Endothelial cell of umbilical vein (primary cell): ENCODE measurements at regions not wholly inside any gene's neighbourhood (a gene's known extent, or its start where the extent isn't known, plus 50 kb on each side); places are given as distances from the start of the nearest gene placed in this dataset.

Source experiments
- BruUV-seq: library from RNA; stranded (reverse); fragments of 400-500 nt; replicated peaks from 2 replicates; lab custom pipeline; 2021; lab: Mats Ljungman, UMichigan
- CTCF ChIA-PET: fragments of 300-600, 350-600 bp; sonication (Branson Sonifier 250); formaldehyde crosslinking; loops from one replicate; lab custom pipeline; 2021; ENCODE audit warnings: antibody characterized with exemption, inconsistent platforms; lab: Charles Lee
- POLR2A ChIA-PET: fragments of 300-600, 350-600 bp; sonication (Branson Sonifier 250); formaldehyde crosslinking; loops from one replicate; lab custom pipeline; 2021; ENCODE audit warnings: antibody characterized with exemption, inconsistent platforms; lab: Charles Lee
- DNase-seq: peaks from one replicate; pipeline ENCODE4 v3.0.0-alpha.2; 2011; ENCODE audit warnings: low read depth, low spot score
- FAIRE-seq: peaks from 2 replicates; lab custom pipeline; 2011; peaks lifted over from hg19 to GRCh38; lab: Jason Lieb, UNC
- H2AFZ ChIP-seq: 2 replicates; pipeline ENCODE4 v1.6.0; 2012; ENCODE audit warnings: low read depth, low read length, control low read depth, inconsistent platforms
- H3K27ac ChIP-seq: 2 replicates; pipeline ENCODE4 v1.5.1; 2011; ENCODE audit warnings: low read depth, mild to moderate bottlenecking, control low read depth, low read length, moderate library complexity; ENCODE audit not compliant: insufficient read depth
- H3K27me3 ChIP-seq, 2 experiments: 2 replicates each; pipeline versions ENCODE4 v1.6.0 to v1.6.1; 2011; ENCODE audit warnings: low read length in 2 of 2, mixed read lengths in 1 of 2; ENCODE audit not compliant: control insufficient read depth in 2 of 2, insufficient read depth in 2 of 2
- H3K36me3 ChIP-seq, 2 experiments: 2 replicates in 1 of 2; 3 replicates in 1 of 2; pipeline ENCODE4 v1.5.1; 2011; ENCODE audit warnings: low read length in 2 of 2, mild to moderate bottlenecking in 1 of 2, moderate library complexity in 1 of 2; ENCODE audit not compliant: control insufficient read depth in 2 of 2, insufficient read depth in 2 of 2; ENCODE audit errors: extremely low read depth in 1 of 2
- H3K4me1 ChIP-seq: 3 replicates; pipeline ENCODE4 v1.5.1; 2011; ENCODE audit warnings: mild to moderate bottlenecking, low read length; ENCODE audit not compliant: control insufficient read depth, insufficient read depth; ENCODE audit errors: extremely low read depth
- H3K4me2 ChIP-seq: 2 replicates; pipeline ENCODE4 v1.6.1; 2011; ENCODE audit warnings: low read length, control low read depth, mixed read lengths; ENCODE audit not compliant: insufficient read depth
- H3K4me3 ChIP-seq, 3 experiments: fragments of 200-600 bp in 1 of 3; sonication (generic), shearing (Covaris generic) in 1 of 3; replicated peaks in 1 of 3; 2 replicates each; pipeline ENCODE4 v1.5.1; 2011 to 2016; ENCODE audit warnings: control low read depth in 3 of 3, low read length in 3 of 3, mild to moderate bottlenecking in 2 of 3, inconsistent platforms in 1 of 3, low read depth in 1 of 3, moderate library complexity in 1 of 3; ENCODE audit not compliant: insufficient read depth in 1 of 3
- H3K79me2 ChIP-seq: 2 replicates; pipeline ENCODE4 v1.6.0; 2012; ENCODE audit warnings: low read length, inconsistent platforms; ENCODE audit not compliant: control insufficient read depth, insufficient read depth
- H3K9ac ChIP-seq: replicated peaks from 2 replicates; pipeline ENCODE3; 2011; ENCODE audit warnings: low read length, control low read depth; ENCODE audit not compliant: insufficient read depth; ENCODE audit errors: extremely low read depth
- H3K9me1 ChIP-seq: replicated peaks from 3 replicates; pipeline ENCODE4 v1.6.0; 2011; ENCODE audit warnings: mild to moderate bottlenecking, low read length; ENCODE audit not compliant: control insufficient read depth, insufficient read depth; ENCODE audit errors: extremely low read depth
- H3K9me3 ChIP-seq: replicated peaks from 2 replicates; pipeline ENCODE4 v1.5.1; 2012; ENCODE audit warnings: low read length, inconsistent platforms; ENCODE audit not compliant: control insufficient read depth, insufficient read depth
- H4K20me1 ChIP-seq: replicated peaks from 2 replicates; pipeline ENCODE3; 2011; ENCODE audit warnings: mild to moderate bottlenecking, low read length; ENCODE audit not compliant: control insufficient read depth, insufficient read depth; ENCODE audit errors: extremely low read depth
- EZH2 ChIP-seq: IDR thresholded peaks from 2 replicates; pipeline ENCODE4 v1.6.1; 2012; ENCODE audit warnings: borderline replicate concordance, low read depth, mild to moderate bottlenecking, moderate library complexity, low read length, inconsistent platforms; ENCODE audit not compliant: severe bottlenecking
- GATA2 ChIP-seq: IDR thresholded peaks from 2 replicates; pipeline ENCODE4 v1.7.0; 2011; ENCODE audit warnings: low read depth, mild to moderate bottlenecking, moderate library complexity, mixed read lengths, low read length; ENCODE audit not compliant: insufficient read length, insufficient read depth
- JUN ChIP-seq: IDR thresholded peaks from 2 replicates; pipeline ENCODE4 v1.6.1; 2011; ENCODE audit warnings: borderline replicate concordance, low read depth; ENCODE audit not compliant: insufficient read length, insufficient read depth
- MYC ChIP-seq: IDR thresholded peaks from one replicate; pipeline ENCODE4 v1.6.1; 2011; ENCODE audit warnings: mild to moderate bottlenecking, low read depth, low read length
- POLR2A ChIP-seq: IDR thresholded peaks from 2 replicates; pipeline ENCODE4 v1.6.1; 2012; ENCODE audit warnings: low read depth, mild to moderate bottlenecking, control low read depth, low read length
- POLR2AphosphoS5 ChIP-seq: IDR thresholded peaks from 2 replicates; pipeline ENCODE4 v1.6.1; 2012; ENCODE audit warnings: low read depth, mild to moderate bottlenecking, control low read depth, low read length, moderate library complexity; ENCODE audit not compliant: insufficient read depth
- dilution Hi-C: fragments of 300-500 bp; cut with MboI; formaldehyde crosslinking; loops from one replicate; pipeline ENCODE4 v1.15.0; 2019; ENCODE audit warnings: low sequenced_read_pairs; ENCODE audit not compliant: extremely low pct_ligation_motif_present
- intact Hi-C: fragments of 100-400 bp; cut with micrococcal nuclease; formaldehyde crosslinking; loops from one replicate; pipeline ENCODE4 v1.10.0; 2022

DNA sequence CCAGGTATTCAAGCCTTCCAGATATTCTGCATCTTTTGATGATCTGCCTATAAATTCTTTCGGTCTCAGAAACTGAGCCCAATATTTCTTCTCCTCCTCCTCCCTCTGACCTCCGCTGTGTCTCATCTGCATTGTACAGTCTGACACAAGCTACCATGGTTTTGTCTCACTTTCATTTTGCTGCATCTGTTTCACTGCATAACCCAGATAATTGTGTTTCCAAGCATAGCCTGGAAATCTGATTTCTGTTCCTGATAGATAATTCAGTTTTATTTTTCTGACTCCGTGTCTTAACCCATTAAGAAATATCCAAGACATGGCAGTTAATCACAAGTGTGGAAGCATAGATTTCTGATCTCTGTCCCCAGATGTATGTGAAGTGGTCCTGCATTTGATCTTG lies 374.2 kb upstream of the SEMA3A start:
- H3K79me2 ChIP-seq, result no peaks in the 10 kb centered on the region
- no peak overlapping the region for H2AFZ ChIP-seq
- no peak overlapping the region for H3K9ac ChIP-seq
- ChIA-PET POLR2A (no interaction called here), CTCF (no interaction called here)
- H3K9me1 ChIP-seq, result no peaks in the 10 kb centered on the region
- no peaks in the 10 kb centered on the region for H3K27me3 ChIP-seq
- H3K4me2 ChIP-seq, result no peak overlapping the region
- H3K9me3 ChIP-seq, result no peaks in the 10 kb centered on the region
- H3K27ac ChIP-seq, result no peak overlapping the region
- FAIRE-seq, result no peak
- no peaks in the 10 kb centered on the region for H3K4me1 ChIP-seq
- no peaks in the 10 kb centered on the region for H4K20me1 ChIP-seq
- BruUV-seq, result no TSS peak
- no peak overlapping the region for H3K4me3 ChIP-seq
- DNase-seq, result no peak
- H3K36me3 ChIP-seq, result no peaks in the 10 kb centered on the region
- dilution Hi-C loops, result no loop called here
- TF ChIP-seq MYC, result no peak
- TF ChIP-seq JUN, result no peak
- no peak for TF ChIP-seq POLR2A
- no peak for TF ChIP-seq EZH2
- no peak for TF ChIP-seq POLR2AphosphoS5
- no peak for TF ChIP-seq GATA2
- intact Hi-C loops, result no loop called here

DNA sequence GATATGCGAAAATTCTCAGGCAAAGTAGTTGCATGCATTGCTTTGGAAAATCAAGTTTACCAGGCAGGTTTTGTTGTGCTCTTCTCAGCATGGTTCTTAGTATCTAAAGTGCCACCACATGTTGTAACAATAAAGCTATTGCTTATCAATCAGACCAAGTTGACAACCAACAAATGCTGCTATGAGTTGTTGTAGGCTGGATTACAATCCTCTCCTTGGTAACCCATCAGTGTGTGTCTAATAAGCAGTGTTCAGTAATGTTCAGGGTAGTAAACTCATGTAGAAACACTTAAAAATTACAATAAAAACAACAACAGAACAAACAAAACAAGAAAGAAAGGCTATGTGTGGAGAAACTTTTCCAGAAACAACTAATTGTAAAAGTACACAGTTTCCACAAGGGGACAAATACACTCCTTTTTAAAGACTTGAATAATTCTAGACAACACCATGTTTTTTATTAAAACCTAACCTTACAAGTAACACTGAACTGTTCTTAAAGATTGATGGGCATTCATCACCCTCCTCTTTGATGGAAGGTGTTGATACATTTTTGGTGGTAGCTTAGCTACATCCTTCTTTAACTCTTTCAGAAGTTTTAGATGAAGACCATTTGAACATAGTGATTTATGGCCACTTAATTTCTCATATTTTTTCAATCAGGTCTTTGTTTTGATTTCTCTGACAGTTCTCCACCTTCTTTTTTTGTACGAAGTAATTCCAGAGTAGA lies 370.9 kb upstream of the SEMA3A start:
- intact Hi-C loops (no loop called here), dilution Hi-C loops (no loop called here)
- Histone ChIP-seq H3K4me2 (no peak overlapping the region), H3K79me2 (no peaks in the 10 kb centered on the region), H4K20me1 (no peaks in the 10 kb centered on the region), H3K9me3 (no peaks in the 10 kb centered on the region), H3K4me1 (no peaks in the 10 kb centered on the region), H3K27me3 (no peaks in the 10 kb centered on the region), H3K27ac (no peak overlapping the region), H2AFZ (no peak overlapping the region), H3K4me3 (no peak overlapping the region), H3K36me3 (no peaks in the 10 kb centered on the region), H3K9me1 (no peaks in the 10 kb centered on the region), H3K9ac (no peak overlapping the region)
- TF ChIP-seq EZH2, result no peak
- DNase-seq (no peak), FAIRE-seq (no peak)
- ChIA-PET CTCF (no interaction called here), POLR2A (no interaction called here)
- BruUV-seq, result no TSS peak
